ENCODE measurements at regions not wholly inside any gene's neighbourhood (a gene's known extent, or its start where the extent isn't known, plus 50 kb on each side); places are given as distances from the start of the nearest gene placed in this dataset.

GRCh38 chr1:221448585-221449175, 293.2 kb downstream of the DUSP10 start:
- Histone ChIP-seq H3K9ac (ENCODE audit: low read length) (no peak overlapping the region), H3K4me1 (ENCODE audit: control insufficient read depth in 2 of 2, insufficient read depth in 2 of 2, low read length in 2 of 2) (no peaks in the 10 kb centered on the region), H3K79me2 (ENCODE audit: control insufficient read depth, insufficient read depth, low read length) (no peaks in the 10 kb centered on the region), H3K36me3 (replicated peaks in 1 of 2; ENCODE audit: control extremely low read depth in 1 of 2, control insufficient read depth in 1 of 2, extremely low read depth in 1 of 2, insufficient read depth in 2 of 2, low read length in 1 of 2) (no peaks in the 10 kb centered on the region), H3K9me3 (ENCODE audit: control extremely low read depth in 1 of 3, control insufficient read depth in 2 of 3, insufficient read depth in 1 of 3, low read length in 2 of 3) (peaks cover 0 to 3% (median 1%) of the 10 kb centered on the region in 3 donors), H3K27ac (ENCODE audit: low read length in 2 of 2) (no peak overlapping the region), H3K27me3 (replicated peaks in 1 of 4; ENCODE audit: control extremely low read depth in 1 of 4, control insufficient read depth in 3 of 4, insufficient read depth in 4 of 4, low read length in 3 of 4) (peaks cover 0 to 2% (median 0%) of the 10 kb centered on the region in 4 experiments), H4K20me1 (ENCODE audit: control insufficient read depth, insufficient read depth, low read length, poor library complexity, severe bottlenecking) (no peaks in the 10 kb centered on the region), H3K4me3 (ENCODE audit: control extremely low read depth in 1 of 5, extremely low read depth in 1 of 5, insufficient read depth in 1 of 5, low read depth in 2 of 5, low read length in 4 of 5) (no peak overlapping the region), H3K4me2 (replicated peaks; ENCODE audit: low read depth, low read length, poor library complexity, severe bottlenecking) (no peak overlapping the region), H2AFZ (ENCODE audit: insufficient read depth, low read depth, low read length, poor library complexity, severe bottlenecking) (no peak overlapping the region)
- ChIA-PET POLR2A (no interaction called here), CTCF (interaction anchor here (1.0 to 2.0 kb wide), 3 partner anchors 13 to 645 kb away, joined by 4 to 5 read pairs (median 5); no protein-coding TSS in a partner anchor)
- H3K27me3 Mint-ChIP-seq: peaks cover 15% of the 10 kb centered on the region
- ATAC-seq (ENCODE audit: low read depth) (no peak), DNase-seq (no peak)
- H3K27ac Mint-ChIP-seq: no peak overlapping the region
- H3K4me3 Mint-ChIP-seq: no peak overlapping the region
- 90% methylated on average over 4 of the region's 7 CpGs for WGBS (ENCODE audit: insufficient coverage)
- TF ChIP-seq CTCF (IDR thresholded peaks at IDR 0.05) (no peak), EZH2 (IDR thresholded peaks at IDR 0.05; ENCODE audit: borderline replicate concordance, insufficient read depth, low read depth, low read length, poor library complexity, severe bottlenecking) (no peak)
- no peaks in the 10 kb centered on the region for H3K4me1 Mint-ChIP-seq
- intact Hi-C loops (cut with micrococcal nuclease): no loop called here
- H3K9me3 Mint-ChIP-seq (ENCODE audit: insufficient read depth): no peaks in the 10 kb centered on the region

GRCh38 chr1:221449194-221449593, 292.7 kb downstream of the DUSP10 start:
- Histone ChIP-seq H3K9ac (ENCODE audit: low read length) (no peak overlapping the region), H3K27ac (ENCODE audit: low read length in 2 of 2) (no peak overlapping the region), H3K79me2 (ENCODE audit: control insufficient read depth, insufficient read depth, low read length) (no peaks in the 10 kb centered on the region), H2AFZ (ENCODE audit: insufficient read depth, low read depth, low read length, poor library complexity, severe bottlenecking) (no peak overlapping the region), H3K36me3 (replicated peaks in 1 of 2; ENCODE audit: control extremely low read depth in 1 of 2, control insufficient read depth in 1 of 2, extremely low read depth in 1 of 2, insufficient read depth in 2 of 2, low read length in 1 of 2) (no peaks in the 10 kb centered on the region), H3K27me3 (replicated peaks in 1 of 4; ENCODE audit: control extremely low read depth in 1 of 4, control insufficient read depth in 3 of 4, insufficient read depth in 4 of 4, low read length in 3 of 4) (peaks cover 0 to 2% (median 0%) of the 10 kb centered on the region in 4 experiments), H3K4me3 (ENCODE audit: control extremely low read depth in 1 of 5, extremely low read depth in 1 of 5, insufficient read depth in 1 of 5, low read depth in 2 of 5, low read length in 4 of 5) (no peak overlapping the region), H3K9me3 (ENCODE audit: control extremely low read depth in 1 of 3, control insufficient read depth in 2 of 3, insufficient read depth in 1 of 3, low read length in 2 of 3) (peaks cover 0 to 3% (median 1%) of the 10 kb centered on the region in 3 donors), H4K20me1 (ENCODE audit: control insufficient read depth, insufficient read depth, low read length, poor library complexity, severe bottlenecking) (no peaks in the 10 kb centered on the region), H3K4me2 (replicated peaks; ENCODE audit: low read depth, low read length, poor library complexity, severe bottlenecking) (no peak overlapping the region), H3K4me1 (ENCODE audit: control insufficient read depth in 2 of 2, insufficient read depth in 2 of 2, low read length in 2 of 2) (no peaks in the 10 kb centered on the region)
- intact Hi-C loops (cut with micrococcal nuclease): no loop called here
- ChIA-PET POLR2A (no interaction called here), CTCF (interaction anchor here (1.8 kb wide), 1 partner anchor 14 kb away, joined by 5 read pairs; no protein-coding TSS in a partner anchor)
- Mint-ChIP-seq H3K4me3 (no peak overlapping the region), H3K27ac (no peak overlapping the region), H3K27me3 (peaks cover 12% of the 10 kb centered on the region), H3K9me3 (ENCODE audit: insufficient read depth) (no peaks in the 10 kb centered on the region), H3K4me1 (no peaks in the 10 kb centered on the region)
- TF ChIP-seq CTCF (IDR thresholded peaks at IDR 0.05): no peak
- TF ChIP-seq EZH2 (IDR thresholded peaks at IDR 0.05; ENCODE audit: borderline replicate concordance, insufficient read depth, low read depth, low read length, poor library complexity, severe bottlenecking): no peak
- DNase-seq: no peak
- no CpG with 5 or more reads among the region's 2 CpGs for WGBS (ENCODE audit: insufficient coverage)
- ATAC-seq (ENCODE audit: low read depth): no peak

Measured in B cell (primary cell).